Peyer's patch (tissue), 4 donors: ENCODE measurements at regions not wholly inside any gene's neighbourhood (a gene's known extent, or its start where the extent isn't known, plus 50 kb on each side); places are given as distances from the start of the nearest gene placed in this dataset.

Experiments
- POLR2A ChIP-seq, 2 donors: fragments of 450-650 bp; IDR thresholded peaks; one replicate each; pipeline ENCODE4 v1.5.1; 2017; ENCODE audit warnings: antibody characterized with exemption in 2 of 2, mild to moderate bottlenecking in 2 of 2, moderate library complexity in 2 of 2
- TF ChIP-seq, protein P1 (sequence below), 6 experiments: fragments of 450-650 bp in 4 of 6; fragments of 200-600 bp in 2 of 6; sonication (generic) in 1 of 6; IDR thresholded peaks; one replicate each; pipeline ENCODE4 v1.5.1; 2017 to 2019; ENCODE audit warnings: antibody characterized with exemption in 6 of 6, mild to moderate bottlenecking in 3 of 6, moderate library complexity in 1 of 6

DNA sequence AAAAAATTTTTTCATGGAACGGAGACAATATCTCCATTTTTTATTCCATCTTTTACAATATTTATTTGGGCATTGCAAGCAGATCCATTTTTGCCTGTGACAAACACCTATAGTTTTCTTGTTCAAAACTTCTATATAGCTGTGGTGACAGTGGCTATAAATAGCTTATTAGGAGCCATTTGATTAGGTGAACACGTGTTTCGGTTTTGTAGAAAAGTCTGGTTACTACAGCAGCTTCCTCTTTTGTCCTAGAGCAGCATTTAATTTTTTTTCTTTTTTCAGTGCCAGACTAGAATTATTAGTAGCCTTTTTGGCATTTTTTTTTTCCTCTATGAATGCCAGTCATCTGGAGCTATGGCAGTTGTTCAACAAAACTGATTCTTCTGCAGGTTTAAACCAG, 123.5 kb downstream of the RXFP2 start:
- TF ChIP-seq, protein P1, sequence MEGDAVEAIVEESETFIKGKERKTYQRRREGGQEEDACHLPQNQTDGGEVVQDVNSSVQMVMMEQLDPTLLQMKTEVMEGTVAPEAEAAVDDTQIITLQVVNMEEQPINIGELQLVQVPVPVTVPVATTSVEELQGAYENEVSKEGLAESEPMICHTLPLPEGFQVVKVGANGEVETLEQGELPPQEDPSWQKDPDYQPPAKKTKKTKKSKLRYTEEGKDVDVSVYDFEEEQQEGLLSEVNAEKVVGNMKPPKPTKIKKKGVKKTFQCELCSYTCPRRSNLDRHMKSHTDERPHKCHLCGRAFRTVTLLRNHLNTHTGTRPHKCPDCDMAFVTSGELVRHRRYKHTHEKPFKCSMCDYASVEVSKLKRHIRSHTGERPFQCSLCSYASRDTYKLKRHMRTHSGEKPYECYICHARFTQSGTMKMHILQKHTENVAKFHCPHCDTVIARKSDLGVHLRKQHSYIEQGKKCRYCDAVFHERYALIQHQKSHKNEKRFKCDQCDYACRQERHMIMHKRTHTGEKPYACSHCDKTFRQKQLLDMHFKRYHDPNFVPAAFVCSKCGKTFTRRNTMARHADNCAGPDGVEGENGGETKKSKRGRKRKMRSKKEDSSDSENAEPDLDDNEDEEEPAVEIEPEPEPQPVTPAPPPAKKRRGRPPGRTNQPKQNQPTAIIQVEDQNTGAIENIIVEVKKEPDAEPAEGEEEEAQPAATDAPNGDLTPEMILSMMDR (IDR thresholded peaks at IDR 0.05), result no peak
- TF ChIP-seq POLR2A (IDR thresholded peaks at IDR 0.05), result no peak
